ENCODE measurements at regions not wholly inside any gene's neighbourhood (a gene's known extent, or its start where the extent isn't known, plus 50 kb on each side); places are given as distances from the start of the nearest gene placed in this dataset.

DNA sequence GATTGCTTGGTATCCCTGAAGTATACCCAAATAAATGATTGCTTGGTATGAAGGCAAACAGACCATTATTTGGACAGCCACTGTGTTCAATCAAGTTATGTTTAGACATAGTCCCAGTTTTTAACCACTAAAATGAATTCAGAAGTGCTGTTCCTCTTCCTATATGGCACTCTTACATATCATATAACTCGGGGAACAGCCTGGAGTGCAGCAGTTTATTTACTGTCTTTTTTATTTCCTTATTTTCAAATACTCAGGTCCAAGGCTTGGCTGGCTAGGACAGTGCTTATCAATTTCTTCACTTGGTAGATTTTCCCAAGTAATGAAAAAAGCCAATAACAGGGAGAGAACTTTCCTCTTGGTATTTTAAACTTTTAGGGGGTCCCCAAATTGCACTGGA, 58.6 kb upstream of the CCDC112 start:
- TF ChIP-seq, protein P1, sequence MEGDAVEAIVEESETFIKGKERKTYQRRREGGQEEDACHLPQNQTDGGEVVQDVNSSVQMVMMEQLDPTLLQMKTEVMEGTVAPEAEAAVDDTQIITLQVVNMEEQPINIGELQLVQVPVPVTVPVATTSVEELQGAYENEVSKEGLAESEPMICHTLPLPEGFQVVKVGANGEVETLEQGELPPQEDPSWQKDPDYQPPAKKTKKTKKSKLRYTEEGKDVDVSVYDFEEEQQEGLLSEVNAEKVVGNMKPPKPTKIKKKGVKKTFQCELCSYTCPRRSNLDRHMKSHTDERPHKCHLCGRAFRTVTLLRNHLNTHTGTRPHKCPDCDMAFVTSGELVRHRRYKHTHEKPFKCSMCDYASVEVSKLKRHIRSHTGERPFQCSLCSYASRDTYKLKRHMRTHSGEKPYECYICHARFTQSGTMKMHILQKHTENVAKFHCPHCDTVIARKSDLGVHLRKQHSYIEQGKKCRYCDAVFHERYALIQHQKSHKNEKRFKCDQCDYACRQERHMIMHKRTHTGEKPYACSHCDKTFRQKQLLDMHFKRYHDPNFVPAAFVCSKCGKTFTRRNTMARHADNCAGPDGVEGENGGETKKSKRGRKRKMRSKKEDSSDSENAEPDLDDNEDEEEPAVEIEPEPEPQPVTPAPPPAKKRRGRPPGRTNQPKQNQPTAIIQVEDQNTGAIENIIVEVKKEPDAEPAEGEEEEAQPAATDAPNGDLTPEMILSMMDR (conservative IDR thresholded peaks at IDR 0.05; ENCODE audit: control insufficient read depth, insufficient read depth, low read depth, low read length): no peak
- DNase-seq (ENCODE audit: low read depth): no peak
- no peak overlapping the region for H3K4me3 ChIP-seq (ENCODE audit: control insufficient read depth, low read depth, low read length)

DNA sequence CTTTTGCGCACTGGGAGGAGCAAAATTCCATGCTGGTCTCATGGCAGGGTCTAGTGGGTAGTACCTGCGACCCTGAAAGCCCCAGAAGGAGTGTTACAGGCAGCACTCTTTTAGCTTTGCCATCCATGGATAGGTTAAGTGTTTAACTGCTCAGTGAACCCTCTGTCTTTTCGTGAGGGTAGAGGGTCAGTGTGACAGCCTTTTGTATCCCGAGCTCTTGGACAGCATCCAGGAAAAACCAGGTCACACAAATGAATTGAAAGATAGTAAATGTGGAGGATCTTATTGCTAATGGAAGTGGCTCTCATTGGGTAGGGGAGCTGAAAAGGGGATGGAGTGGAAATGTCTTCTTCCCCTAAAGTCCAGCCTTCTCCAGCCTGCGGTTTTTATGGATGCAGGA, 57.8 kb upstream of the CCDC112 start:
- no peak overlapping the region for H3K4me3 ChIP-seq (ENCODE audit: control insufficient read depth, low read depth, low read length)
- TF ChIP-seq, protein P1 (conservative IDR thresholded peaks at IDR 0.05; ENCODE audit: control insufficient read depth, insufficient read depth, low read depth, low read length): no peak
- DNase-seq (ENCODE audit: low read depth): no peak

DNA sequence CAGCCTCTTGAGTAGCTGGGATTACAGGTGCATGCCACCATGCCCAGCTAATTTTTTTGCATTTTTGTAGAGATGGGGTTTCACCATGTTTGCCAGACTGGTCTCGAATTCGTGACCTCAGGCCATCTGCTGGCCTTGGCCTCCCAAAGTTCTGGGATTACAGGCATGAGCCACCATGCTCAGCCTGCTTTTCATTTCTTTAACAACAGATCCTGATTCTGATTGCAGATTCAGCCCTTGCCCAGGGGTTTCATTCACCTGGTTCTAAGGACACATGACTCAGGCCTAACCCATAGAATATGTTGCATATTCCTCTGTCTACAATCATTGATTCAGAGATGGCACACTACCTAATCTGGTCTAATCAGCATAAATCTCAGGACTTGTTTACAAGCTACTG, 56.1 kb upstream of the CCDC112 start:
- no peak overlapping the region for H3K4me3 ChIP-seq (ENCODE audit: control insufficient read depth, low read depth, low read length)
- TF ChIP-seq, protein P1 (conservative IDR thresholded peaks at IDR 0.05; ENCODE audit: control insufficient read depth, insufficient read depth, low read depth, low read length): no peak
- no peak for DNase-seq (ENCODE audit: low read depth)

DNA sequence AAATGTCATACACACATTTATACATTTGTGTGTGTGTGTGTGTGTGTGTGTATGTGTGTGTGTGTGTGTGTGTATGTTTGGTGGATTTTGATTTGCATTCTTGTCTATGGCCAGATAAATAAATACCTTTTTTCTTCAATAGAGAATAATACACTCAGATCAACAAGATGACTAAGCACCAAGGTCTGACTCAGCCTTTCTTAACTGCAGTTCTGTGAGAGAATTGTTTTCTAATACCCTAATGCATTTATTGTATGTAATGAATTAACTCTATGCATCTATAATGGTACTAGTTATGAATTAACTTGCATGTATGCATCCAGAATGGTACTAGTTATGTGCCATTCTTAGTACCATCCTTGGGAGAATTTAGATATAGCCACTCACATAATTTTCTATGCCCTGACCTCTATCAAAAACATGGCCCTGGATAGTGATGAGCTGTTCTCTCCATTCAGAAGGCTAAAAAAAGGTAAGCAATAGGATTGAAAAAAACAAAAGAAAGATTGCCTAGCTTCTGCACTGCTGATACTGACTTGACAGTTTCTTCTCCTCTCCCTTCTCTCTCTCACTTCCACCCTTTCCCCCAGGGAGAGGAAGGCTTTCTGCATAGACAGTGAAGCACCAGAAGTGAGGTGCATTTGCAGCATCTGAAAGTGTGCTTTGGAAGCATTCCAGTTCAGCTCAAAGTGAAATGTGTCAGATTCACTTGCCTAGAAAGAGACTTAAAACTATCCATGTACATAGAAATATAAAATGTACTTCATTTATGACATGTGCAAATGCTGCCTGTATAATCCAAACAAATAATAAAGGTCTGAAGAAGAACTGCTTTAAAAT, 55.1 kb upstream of the CCDC112 start:
- no peak overlapping the region for H3K4me3 ChIP-seq (ENCODE audit: control insufficient read depth, low read depth, low read length)
- TF ChIP-seq, protein P1 (conservative IDR thresholded peaks at IDR 0.05; ENCODE audit: control insufficient read depth, insufficient read depth, low read depth, low read length): no peak
- peak; percentile 79 for DNase-seq (ENCODE audit: low read depth)

DNA sequence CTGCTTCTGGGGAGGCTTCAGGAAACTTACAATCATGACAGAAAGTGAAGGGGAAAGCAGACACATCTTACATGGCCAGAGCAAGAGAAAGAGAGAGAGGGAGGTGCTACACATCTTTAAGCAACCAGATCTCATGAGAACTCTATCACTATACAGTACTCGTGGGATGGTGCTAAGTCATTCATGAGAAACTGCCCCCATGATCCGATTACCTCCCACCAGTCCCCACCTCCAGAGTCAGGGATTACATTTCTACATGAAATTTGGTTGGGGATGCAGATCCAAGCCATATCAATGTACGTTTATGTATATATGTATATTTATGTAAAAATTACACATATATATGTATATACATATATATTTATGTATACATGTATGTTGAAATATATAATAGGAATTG, 54.4 kb upstream of the CCDC112 start:
- H3K4me3 ChIP-seq (ENCODE audit: control insufficient read depth, low read depth, low read length): no peak overlapping the region

DNA sequence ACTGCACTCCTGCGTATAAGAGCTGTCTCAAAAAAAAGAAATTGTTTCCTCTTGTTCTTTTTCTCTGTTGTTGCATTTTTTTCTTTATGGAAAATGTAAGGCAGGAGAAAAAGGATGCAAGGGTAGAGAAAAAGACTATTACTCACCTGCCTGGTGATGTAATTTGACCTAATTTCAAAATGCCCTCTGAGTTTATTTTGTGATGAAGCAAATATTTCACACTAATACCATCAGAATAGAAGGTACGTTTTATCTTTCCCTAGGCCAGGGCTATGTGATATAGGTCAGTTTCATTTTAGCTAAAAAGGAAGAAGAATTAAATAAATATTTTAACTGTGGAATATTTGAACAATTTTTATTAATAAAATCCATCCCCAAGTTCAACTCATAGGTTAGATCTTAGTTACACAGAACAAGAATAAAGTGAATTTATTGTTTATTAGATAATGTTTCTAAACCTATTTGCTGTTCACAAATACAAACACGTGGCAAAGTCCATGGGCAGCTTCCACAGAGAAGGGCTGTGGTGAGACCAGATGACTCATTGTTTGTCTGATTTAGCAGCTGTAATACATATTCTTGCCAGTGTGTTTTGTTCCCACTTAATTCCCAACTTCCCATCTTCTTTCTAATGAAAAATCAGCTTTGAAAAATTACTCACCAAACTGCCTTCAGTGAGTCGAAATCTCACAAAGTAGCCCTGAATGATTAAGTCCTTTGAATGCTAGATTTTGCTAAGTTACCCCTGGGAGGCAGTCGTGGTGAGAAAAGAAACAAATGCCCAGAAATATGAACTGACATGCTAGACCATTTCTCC, 52.8 kb upstream of the CCDC112 start:
- H3K4me3 ChIP-seq (ENCODE audit: control insufficient read depth, low read depth, low read length): no peak overlapping the region
- TF ChIP-seq, protein P1 (conservative IDR thresholded peaks at IDR 0.05; ENCODE audit: control insufficient read depth, insufficient read depth, low read depth, low read length): peak; percentile 28
- peak; percentile 96 for DNase-seq (ENCODE audit: low read depth)

More for the DNA sequence above, 54.4 kb upstream of the CCDC112 start:
- DNase-seq (ENCODE audit: low read depth): no peak
- TF ChIP-seq, protein P1 (conservative IDR thresholded peaks at IDR 0.05; ENCODE audit: control insufficient read depth, insufficient read depth, low read depth, low read length): no peak
